ENCODE measurements at regions not wholly inside any gene's neighbourhood (a gene's known extent, or its start where the extent isn't known, plus 50 kb on each side); places are given as distances from the start of the nearest gene placed in this dataset.
A peak's percentile ranks its signal among the peaks of the same experiment; 100 is the strongest.

DNA sequence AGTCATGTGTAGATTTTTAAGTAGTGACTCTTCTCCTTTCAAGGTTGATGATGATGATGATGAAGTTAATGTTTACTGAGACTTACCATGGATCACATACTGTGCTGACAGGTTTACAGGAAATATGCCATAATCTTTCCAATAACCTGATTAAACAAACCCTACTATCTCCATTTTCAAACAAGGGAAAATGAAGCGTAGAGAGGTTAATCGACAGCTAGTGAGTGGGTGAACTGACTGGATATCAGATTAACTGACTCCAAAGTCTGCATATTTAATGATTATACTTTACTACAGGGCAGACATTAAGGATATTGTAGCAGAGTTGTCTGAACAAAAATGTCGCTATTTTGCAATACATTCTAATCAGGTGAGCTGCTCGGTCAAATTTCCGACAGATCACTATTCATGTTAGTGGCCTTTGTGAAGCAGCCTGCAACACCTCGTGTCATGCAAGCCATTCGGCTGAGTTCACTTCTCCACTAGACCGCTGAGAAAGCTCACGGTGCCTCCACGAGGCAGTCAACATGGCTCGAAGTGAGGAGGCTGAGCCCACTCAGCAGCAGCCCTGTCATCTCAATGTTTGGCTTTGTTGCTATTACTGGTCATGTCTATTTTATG is 264.2 kb downstream of the NFKBIZ start:
- no peak for DNase-seq (ENCODE audit: low read depth)

DNA sequence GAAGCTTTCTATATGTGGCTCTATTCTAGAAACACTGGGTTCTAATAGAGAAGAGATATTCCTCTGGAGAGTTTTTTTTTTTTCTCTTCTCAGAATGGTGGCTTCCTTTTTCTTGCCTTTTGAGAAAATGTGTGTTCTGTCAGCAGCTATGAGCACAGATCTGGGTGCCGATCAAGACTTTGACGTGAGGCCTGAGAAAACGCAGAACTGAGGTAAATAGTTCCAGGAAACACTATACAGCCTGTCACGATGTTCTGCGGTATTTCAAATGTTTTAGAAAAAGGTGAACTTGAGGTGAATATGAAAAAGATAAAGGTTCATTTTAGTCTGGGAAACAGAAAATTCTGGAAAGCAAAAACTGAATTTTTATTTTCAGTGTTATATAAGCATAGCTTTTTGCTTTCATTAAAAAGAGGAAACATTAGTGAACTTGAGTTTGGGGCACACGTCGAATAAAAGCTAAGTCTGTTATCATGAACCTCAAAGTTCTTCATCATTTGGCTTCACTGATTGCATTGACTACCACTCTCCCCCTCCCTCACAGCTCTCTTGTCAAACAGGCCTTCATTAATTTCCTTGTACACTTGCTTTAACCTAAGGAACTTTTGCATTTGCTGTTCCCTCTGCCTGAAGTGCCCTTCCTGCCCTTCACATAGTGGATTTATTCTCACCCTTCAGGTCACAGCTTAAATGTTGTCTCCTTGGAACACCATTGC is 265.1 kb downstream of the NFKBIZ start:
- no peak for DNase-seq (ENCODE audit: low read depth)

DNA sequence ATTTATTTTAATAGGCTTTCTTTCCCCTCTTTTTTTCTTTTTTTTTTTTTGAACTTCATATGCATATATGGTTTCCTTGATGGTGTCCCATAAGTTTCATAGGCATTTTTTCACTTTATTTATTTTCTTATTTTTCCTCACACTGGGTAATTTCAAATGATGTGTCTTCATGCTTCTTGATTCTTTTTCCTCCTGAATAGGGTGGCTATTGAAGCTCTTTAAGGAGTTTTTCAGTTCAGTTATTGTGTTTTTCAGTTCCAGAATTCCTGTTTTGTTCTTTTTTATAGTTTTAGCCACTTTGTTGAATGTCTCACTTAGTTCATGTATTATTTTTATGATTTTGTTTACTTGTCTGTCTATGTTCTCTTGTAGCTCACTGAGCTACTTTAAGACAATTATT is 273.2 kb downstream of the NFKBIZ start:
- DNase-seq (ENCODE audit: low read depth) = no peak

DNA sequence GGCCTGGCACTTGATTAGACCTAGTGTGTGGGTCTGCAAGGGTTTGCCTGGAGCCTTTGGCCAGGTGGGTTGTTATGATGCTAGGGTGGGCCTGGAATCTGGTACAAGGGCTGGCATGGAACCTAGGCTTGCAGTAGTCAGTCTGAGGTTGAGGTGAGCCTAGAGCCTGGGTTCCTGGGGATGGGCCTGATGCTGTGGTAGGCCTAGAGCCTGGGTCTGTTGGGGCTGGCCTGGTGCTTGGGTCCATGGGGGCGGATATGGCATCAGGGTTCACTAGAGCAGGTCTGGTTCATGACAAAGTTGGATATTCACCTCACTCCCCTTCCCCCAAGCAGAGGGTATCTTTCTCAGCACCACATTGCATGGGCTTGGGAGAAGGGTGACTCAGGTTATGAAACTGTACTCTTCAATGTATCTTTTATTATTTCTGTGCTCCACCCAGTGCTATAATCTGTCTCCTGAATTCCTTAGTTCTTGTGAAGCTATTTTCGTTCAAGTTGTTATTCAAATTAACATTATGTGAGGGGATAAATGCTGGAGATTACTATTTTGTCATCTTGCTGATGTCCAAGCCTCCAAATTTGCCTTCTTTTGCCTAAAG is 274.4 kb downstream of the NFKBIZ start:
- DNase-seq (ENCODE audit: low read depth) = no peak

DNA sequence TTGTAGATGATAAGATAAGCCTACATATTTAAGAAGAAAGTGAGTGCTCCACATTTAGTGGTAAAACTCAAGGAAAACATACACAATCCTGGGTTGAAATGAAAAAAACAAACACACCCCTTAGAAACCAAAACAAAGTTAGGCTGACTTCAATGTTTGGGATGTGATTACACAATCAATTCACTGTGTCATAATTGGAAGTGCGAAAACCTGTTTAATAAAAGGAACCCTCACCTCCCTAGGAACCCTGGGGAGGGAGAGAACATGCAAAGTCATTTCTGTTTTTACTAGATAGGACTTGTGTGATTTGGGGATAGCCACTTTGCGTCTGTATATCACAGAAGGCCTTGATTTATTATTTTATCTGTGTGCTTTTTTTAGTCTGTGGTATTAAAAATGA is 275.0 kb downstream of the NFKBIZ start:
- no peak for DNase-seq (ENCODE audit: low read depth)

DNA sequence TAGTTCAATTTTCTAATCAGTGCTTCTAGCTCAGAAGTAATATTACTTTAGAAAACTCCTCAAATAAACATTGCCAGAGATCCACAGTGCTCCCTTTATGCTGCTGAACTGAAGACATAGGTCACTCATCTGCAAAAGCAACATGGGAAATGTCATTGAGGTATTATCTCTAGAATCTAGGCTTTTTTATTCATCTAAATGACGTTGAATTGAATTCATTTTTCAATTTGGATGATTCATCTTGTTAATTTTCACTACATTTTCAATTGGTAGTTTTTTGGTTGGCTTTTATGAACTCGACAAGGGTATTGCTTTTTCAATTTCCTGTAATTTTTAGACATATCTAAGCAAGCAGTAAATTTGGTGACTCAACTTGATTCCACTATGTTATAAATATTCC is 275.4 kb downstream of the NFKBIZ start:
- no peak for DNase-seq (ENCODE audit: low read depth)

DNA sequence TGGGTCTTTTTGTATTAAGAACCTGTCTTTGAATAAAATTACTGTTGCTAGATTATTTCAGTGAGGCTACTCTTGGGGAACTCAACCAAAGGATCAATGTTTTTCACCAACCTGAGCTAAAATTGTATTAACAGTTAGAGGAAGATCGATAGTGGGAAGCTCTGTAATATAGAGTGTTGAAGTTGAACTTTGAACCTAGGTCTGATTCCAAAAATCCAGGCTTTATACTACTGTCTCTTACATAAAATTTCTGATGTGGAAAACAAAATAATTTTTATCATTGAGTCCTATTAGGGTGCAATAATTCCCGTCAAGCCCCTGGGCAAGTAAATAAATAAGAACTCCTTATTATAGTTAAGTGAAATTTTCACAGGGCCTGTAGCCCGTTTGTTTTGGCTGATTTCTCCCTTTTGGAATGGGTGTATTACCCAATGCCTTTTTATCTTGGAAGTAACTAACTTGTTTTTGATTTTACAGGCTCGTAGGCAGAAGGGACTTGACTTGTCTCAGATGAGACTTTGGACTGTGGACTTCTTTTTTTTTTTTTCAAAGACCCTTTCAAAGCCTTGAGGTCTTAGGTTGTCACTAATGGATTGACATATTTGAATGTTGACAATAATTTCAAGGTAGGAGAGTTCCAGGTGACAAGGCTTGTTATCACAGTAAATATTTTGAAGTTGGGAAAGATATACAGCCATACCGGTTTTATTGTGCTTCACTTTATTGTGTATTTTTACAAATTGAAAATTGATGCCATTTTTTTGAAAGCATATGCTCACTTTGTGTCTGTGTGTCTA is 276.1 kb downstream of the NFKBIZ start:
- no peak for DNase-seq (ENCODE audit: low read depth)

DNA sequence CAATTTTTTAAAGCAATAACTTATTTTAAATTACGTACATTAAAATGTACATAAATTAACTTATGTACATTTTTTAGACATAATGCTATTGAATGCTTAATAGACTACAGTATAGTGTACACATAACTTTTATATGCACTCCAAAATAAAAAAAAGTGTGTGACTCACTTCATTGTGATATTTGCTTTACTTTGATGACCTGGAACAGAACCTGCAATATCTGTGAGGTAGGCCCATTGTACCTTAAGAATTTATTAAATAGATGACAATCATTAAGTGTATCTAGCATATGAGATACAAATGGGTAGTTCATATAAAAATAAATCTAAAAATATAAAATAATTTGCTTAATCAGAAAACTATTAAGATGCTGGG is 276.7 kb downstream of the NFKBIZ start:
- DNase-seq (ENCODE audit: low read depth) = no peak

DNA sequence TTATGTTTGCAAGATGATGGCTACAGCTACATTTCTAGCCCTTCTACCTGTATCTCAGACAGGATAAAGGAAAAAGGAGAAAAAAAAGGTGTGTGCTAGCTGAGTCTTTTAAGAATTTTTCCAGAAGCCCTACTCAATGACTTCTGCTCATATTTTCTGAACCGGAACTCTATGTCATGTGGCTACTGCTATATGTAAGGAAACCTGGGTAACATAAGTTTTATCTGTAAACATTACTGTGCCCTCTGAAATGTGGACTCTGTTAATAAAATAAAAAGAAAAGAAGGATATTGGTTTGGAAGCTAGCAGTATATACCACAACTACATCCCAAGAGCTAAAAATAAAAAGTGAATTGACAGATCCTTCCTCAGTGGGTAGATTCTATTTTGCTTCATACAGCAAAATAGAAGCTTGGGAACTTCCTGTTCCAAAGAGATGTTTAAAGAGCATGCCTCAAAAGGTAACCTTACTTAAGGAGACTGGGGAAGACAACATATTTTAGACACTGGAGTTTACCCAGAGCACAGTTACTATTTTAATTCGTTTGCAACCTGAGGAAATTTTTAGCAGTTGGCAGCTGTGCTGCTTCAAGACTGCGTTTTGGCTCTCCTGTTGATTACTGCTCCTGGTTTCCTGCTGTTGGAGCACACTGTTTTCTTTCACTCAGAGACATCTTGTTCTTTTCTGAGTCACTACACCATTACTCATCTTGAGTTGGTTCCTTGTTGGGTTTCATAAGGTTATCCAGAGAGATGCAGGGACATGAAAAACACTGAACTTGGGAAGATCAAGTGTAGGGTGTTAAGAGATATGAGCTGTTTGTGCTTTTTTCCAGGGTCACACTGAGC is 280.7 kb downstream of the NFKBIZ start:
- DNase-seq (ENCODE audit: low read depth) = peak; percentile 34

DNA sequence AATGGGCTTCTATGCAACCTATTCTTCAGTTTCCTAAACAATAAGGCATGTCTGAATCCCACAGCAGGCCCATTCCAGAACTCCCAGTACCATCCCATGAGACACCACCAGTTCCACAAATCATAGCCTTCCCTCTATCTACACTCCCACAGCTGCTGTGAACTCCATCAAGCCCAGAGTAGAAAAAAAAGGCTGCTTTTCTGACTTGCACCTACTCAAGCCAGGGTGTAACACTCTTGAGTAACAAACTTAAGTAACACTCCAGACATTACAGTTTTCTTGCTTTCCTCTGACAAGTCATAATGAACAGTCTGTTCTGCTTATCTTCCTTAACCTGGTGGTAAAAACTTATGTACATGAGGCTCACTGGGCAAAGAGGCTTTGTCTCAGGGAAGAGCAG is 283.1 kb downstream of the NFKBIZ start:
- no peak for DNase-seq (ENCODE audit: low read depth)

DNA sequence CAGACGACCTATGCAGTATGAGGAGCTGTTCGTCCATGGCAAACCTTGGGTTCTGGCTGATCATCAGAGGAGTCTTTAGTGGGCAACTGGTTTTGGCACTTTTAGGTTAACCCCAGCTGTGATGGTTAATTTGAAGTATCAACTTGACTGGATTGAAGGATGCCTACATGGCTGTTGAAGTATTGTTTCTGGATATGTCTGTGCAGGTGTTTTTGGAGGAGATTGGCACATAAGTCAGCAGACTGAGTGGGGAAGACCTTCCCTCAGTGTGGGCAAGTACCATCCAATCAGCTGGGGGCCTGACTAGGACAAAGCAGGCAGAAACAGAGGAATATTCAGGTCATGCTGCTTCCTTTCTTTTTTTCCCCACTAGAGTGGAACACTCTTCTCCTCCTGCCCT is 284.1 kb downstream of the NFKBIZ start:
- DNase-seq (ENCODE audit: low read depth) = no peak

DNA sequence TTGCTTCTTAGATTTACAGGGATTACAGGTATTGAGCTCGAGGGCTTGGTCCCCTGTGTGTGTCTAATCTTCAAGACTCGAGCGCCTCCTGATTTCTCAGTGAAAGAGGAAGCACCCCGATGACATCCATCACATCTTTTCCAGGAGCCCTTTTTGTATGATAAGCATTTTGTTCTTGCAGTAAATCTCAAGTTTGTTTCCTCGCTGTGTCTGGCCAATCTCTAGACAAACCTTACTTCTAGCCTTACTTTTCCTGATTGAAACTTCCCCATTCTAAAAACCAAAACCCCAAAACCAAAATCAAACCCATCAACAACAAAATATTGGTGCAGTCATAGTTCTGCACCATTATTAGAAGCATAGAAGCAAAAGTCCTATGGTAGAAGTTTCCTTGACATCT is 286.0 kb downstream of the NFKBIZ start:
- no peak for DNase-seq (ENCODE audit: low read depth)

DNA sequence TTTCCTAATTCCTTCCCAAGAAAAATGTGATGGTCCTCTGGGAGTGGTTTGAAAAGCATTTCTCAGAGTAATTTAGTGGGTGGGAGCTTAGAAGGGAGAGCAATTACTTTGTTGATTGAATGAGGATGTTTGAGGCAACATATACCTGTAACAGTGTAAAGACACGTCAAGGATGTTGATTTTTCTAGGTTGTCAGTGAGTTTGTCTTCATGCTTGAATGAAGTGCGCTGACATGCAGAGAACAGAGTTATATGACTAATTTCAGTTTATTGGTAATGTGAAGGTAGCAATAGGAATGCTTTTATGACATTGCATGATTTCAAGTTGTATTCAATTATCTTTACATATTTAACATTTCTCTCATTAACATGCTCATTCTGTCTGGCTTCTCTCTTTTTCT is 286.9 kb downstream of the NFKBIZ start:
- no peak for DNase-seq (ENCODE audit: low read depth)

DNA sequence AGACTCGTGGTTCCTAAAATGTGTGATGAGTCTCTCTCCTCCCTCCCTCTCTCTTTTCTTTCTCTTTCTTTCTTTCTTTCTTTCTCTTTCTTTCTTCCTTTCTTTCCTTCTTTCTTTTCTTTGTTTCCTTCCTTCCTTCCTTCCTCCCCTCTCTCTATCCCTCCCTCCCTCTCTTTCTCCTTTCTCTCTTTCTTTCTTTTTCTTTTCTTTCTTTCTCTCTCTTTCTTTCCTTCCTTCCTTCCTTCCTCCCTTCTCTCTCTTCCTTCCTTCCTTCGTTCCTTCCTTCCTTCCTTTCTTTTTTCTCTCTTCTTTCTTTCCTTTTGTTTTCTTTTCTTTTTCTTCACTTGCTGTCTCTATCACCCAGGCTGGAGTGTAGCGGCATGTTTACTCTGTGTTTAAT is 290.8 kb downstream of the NFKBIZ start:
- DNase-seq (ENCODE audit: low read depth) = no peak

DNA sequence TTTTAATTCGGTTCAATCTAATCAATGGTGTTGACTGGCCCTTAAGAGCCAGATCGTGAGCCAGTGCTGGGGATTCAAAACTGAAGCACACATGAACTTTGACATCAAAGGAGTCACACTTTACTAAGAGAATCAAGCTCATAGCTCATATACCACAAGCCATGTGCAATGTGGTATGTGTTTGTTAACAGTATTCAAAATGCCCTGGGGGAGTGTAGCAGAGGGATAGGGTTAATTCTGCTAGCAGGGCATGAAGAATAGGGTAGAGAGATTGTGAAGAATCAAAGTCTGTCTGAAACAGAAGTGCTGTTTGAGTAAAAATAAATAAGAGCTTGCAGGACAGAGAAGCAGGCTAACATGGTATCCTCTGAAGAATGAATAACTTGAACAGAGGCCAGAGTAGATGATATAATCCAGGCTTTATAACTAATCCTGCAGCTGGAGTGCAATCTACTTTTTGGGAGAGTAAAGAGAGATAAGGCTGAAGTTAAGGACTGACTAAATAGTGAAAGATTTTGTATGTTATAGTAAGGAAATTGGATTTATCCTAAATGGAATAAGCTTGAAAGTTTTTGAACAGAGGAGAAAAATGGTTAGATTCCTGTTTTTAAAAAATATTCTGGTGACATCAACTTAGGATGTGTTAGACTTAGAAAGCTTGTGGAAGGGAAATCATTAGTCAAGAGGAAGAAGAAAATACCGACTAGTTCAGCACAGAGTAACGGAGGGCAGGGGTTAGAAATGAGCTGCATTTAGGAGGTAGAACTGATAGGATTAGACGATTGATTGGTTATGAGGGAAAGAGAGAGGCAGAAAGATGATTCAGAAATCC is 292.0 kb downstream of the NFKBIZ start:
- no peak for DNase-seq (ENCODE audit: low read depth)

DNA sequence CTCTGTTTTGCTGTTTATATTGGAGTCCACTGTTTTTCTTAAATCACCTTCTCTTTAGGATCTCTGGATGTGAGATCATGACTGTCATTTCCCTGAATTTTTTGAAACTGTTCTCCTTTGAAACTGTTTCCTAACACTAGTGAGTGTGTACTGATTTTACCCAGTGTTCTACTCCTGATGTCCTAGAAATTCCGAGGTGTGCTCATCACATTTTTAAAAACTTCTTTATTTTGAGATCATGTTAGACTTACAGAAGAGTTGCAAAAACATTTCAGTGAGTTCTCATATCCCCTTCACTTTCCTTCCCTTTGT is 292.6 kb downstream of the NFKBIZ start:
- DNase-seq (ENCODE audit: low read depth) = no peak

DNA sequence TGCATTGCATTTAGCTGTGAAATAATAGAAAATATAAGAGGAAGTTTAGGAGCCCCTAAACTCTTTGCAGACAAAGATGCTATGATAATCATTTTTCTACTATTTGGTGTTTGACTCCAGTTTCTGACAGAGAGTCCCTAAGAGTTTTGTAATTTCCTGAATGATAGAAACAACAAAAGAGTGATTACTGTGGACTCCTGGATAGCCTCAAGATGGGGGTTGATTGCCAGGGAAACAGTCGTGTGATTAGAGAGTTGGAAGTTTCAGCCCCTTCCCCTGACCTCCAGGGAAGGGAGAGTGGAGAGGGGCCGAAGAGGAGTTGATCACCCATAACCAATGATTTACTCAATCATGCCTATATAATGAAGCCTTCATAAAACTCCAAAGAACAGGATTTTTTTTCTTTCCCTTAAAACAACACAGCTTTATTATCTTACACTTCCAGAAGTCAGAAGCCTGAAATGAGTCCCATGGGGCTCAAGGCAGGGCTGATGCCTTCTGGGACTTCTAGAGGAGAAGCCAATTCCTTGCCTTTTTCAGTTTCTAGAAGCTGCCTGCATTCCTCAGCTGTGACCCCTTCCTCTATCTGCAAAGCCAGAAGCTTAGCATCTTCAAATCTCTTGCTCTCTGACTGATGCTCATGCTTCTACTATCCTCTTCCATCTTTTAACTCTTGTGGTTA is 292.3 kb upstream of the ZPLD1 start:
- no peak for DNase-seq (ENCODE audit: low read depth)

DNA sequence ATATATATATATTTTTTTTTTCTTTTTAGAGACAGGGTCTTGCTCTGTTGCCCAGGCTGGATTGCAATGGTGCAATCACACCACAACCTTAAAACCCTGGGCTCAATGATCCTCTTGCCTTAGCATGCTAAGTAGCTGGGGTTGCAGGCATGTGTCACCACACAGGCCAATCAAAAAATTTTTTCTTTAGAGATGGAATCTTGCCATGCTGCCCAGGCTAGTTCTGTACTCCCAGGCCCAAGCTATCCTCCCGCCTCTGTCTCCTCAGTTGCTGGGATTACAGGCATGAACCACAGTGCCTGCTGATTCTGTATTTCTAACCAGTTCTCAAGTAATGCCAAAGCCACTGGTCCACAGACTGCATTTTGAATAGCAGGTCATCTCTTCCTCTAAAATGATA is 291.3 kb upstream of the ZPLD1 start:
- no peak for DNase-seq (ENCODE audit: low read depth)

DNA sequence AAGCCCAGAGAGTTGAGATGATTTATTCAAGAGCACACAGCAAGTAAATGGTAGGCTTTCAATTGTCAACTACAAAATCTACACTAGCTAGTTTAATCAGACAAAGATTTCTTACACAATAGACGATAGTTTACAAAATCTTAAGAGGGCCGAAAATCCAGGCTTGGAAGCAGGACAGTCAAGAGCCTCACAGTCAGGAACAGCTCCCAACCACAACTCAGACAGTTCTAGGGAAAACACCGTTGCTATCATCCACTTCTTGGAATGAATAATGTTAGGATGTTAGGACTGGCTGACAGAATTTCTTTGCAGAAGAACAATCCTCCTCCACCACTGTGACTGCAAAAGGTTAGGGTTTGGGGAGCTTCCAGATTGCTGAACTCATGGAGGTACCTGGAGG is 290.8 kb upstream of the ZPLD1 start:
- DNase-seq (ENCODE audit: low read depth) = no peak

DNA sequence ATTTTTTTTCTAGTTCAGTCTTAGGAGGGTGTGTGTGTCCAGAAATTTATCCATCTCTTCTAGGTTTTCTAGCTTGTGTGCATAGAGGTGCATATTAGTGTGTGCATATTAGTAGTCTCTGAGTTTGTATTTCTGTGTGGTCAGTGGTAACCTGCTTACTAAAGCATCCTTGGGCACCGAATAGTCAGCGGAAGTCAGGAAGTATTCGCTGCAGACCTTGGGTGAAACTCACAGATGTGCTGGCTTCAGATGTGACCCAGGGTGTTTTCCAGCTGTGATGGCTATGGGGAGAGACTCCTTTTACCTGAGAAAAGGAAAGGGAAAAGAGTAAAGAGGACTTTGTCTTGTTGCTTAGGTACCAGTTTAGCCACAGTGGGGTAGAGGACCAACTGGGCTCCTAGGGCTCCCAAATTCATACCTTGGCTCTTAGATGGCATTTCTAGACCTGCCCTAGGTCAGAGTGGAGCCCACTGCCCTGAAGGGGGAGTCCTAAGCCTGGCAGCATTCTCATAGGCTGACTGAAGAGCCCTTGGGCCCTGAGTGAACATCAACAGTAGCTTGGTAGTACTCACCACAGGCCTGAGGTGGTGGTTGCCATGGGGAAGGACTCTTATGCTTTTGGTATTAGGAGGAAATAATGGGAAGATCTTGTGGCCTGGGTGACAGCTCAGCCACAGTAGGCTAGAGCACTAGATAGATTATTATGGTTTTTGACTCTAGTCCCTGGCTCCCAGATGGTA is 286.0 kb upstream of the ZPLD1 start:
- no peak for DNase-seq (ENCODE audit: low read depth)

All from HS-5 (cell line).